Hematopoietic multipotent progenitor cell treated with erythropoietin and hydrocortisone succinate and interleukin-3 and kit ligand, for 15 days (in vitro differentiated cells): ENCODE measurements at regions not wholly inside any gene's neighbourhood (a gene's known extent, or its start where the extent isn't known, plus 50 kb on each side); places are given as distances from the start of the nearest gene placed in this dataset.
"Not testable (repeated sequence)": the region's sequence is repeated elsewhere in the genome, so short reads cannot be mapped to it uniquely, and the experiment has no call there.

Source experiments
- DNase-seq: peaks from one replicate; pipeline ENCODE4 v3.0.0-alpha.2; 2015; ENCODE audit warnings: low spot score

- no peak for DNase-seq
Observed at GRCh38 chr12:67759829-67760228, 111.3 kb downstream of the DYRK2 start.

- DNase-seq = no peak
Observed at GRCh38 chr12:67760586-67761275, 112.2 kb downstream of the DYRK2 start.

GRCh38 chr12:67761566-67761965 lies 113.0 kb downstream of the DYRK2 start:
- no peak for DNase-seq

- DNase-seq = no peak
Observed at GRCh38 chr12:67764055-67764454, 115.5 kb downstream of the DYRK2 start.

- DNase-seq = no peak
Observed at GRCh38 chr12:67764946-67765619, 116.5 kb downstream of the DYRK2 start.

DNA sequence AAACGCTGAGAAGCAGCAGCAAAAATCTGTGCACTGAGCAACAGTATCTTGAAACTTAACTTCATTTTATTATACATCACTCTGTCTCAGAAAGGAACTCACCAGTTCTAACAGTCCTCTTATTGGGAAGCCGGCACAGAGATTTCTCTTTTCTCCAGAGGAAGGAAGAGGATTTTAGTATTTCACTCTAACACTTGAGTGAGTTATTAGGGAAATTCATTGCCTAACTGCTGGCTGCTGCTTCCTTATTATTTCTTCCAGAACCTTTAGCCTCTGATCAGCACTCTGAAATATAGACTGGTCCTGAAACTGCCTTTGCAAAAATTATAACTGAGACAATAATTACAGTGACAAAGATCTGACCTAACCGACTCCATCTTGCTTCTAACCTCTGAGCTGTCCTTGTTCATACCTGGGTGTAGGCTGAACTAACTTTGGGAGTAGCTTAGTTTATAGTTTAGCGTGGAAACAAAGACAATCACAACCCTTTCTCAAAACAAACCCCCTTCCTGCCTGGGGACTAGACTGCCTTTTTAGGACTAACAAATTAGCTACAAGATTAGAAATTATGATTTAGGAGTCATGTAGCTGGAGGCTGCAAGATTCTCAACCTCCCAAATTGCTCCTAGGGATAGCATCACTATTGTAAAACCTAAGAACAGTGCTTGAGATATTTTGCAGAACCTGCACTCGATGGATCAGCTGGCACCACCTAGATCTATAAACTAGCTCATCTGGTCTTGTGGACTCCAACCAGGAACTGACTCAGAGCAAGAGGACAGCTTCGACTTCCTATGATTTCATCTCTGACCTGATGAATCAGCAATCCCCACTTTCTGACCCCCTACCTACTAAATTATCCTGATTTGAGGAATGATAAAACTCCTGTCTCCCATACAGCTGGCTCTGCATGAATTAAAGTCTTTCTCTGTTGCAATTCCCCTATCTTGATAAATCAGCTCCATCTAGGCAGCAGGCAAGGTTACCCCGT lies 117.5 kb downstream of the DYRK2 start:
- DNase-seq = no peak

DNA sequence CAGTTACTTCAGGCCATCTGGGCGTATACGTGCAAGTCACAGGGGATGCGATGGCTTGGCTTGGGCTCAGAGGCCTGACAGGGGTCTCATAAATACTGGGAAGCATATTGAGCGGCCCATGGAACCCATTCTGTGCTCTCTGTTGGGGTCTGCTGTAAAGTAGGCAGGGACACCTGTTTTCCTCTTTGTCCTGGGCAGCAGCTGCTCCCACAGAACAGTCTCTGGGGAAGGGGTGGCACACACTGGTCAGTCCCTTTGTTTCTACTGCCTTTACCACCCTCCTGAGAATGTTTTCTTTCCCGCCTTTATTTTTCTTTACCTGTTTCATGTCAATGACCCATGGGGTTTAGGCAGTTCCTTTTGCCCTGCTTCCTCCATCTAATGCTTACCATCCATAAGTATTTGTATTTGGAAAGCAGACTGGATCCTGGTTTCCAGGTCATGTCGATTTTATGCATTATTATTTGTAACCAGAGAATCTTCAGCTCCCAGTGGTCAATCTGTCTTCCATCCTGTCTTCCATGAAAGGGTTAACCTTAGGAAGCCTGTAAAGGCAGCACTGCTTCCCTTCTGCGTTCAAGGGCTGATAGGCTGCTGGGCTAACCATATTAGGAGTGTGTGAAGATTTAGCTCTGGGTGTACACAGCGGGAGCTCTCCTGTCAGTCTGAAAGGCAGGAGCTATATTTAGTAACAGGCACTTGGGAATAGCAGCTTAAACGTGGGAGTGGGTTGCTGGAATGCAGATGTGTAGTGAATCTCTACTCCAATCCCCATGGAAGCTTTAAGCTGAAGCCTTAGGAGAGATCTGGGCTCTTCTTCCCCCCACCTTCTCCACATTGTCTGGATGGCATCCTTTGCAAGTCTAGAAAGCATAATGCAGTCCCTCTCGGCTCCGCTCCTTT lies 124.0 kb downstream of the DYRK2 start:
- DNase-seq = no peak

- DNase-seq = no peak
Observed at GRCh38 chr12:67773896-67774295, 125.4 kb downstream of the DYRK2 start.

DNA sequence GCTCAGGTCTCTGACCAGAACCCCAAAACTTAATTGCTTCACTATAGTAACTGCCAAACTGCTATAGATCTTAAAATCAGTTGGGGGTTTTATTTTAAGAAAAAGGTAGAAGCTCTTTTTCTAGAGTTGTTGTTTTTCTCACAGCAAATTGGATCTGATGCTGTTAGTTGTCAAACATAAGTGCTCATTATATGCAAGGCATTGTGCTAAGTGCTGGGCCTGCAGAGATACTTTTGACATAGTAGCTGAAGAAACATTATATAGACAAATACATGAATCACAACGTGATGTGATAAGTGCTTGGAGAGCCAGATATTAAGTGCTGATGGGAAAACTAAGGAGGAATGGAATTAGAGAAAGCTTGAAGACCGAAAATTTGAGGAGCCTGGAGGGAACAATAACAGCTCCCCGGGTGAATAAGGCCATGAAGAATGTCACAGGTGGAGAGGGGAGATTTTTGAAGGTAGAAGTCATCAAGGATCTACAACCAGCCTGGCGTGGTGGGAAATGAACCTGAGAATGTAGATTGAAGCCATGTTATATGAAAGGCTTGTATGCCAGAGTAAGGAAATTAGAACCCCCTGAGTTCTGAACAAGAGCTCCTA lies 126.5 kb downstream of the DYRK2 start:
- no peak for DNase-seq

DNA sequence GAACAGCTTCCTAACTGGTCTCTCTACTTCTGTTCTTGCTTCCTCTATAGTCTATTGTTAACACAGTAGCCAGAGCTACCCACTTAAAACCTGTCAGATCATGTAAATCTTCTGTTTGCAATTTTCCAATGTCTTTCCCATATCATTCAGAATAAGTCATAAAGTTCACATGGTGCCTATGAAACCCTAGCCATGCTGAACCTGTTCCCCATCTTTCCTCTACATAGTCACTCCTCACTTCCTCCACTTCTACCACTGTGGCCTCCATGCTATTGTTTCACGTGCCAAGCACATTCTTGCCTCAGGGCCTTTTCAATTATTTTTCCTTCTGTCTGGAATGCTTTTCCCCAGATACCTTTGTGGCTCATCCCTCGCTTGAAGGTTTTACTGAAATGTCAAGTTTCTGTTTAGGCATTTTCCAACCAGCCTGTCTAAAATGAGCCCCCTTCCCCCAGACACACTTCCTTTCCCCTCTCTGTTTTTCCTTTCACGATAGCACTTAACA lies 132.1 kb downstream of the DYRK2 start:
- DNase-seq = no peak

DNA sequence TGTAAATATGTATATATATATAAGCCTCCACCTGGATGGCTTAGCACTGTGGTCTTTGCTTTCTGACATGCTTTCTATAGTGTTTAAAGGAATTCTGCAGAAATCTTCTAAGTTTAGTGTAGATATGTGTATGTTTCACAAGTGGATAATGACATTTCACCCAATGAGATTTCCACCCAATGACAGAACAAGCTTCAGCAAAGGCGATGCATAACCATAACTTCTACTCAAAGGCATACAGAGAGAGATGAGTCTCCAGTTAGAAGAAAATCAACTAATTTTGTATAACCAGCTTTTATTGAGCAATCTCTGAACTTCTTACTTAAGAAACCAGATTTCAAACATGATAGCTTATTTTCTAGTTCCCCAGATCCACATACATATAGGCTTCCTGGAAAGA lies 134.0 kb downstream of the DYRK2 start:
- DNase-seq = no peak

DNA sequence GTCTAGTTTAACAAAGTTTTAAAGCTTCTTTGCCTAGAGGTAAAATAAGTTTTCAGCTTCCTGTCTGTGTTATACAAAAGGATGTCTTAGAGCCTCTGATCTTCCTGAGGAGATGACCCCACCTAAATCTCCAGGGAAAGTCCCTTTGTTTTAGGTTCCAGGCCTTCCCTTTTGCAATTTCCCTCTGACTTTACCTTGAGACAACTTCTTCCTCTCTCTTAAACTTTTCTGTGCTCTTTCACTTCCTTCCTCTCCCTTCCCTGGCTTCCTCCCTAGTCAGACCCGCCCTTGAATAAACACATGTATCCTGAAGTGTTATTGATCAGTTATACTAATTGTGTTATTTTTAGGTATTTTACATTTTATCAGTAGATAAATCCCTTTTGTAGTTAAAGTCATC lies 134.8 kb downstream of the DYRK2 start:
- no peak for DNase-seq

DNA sequence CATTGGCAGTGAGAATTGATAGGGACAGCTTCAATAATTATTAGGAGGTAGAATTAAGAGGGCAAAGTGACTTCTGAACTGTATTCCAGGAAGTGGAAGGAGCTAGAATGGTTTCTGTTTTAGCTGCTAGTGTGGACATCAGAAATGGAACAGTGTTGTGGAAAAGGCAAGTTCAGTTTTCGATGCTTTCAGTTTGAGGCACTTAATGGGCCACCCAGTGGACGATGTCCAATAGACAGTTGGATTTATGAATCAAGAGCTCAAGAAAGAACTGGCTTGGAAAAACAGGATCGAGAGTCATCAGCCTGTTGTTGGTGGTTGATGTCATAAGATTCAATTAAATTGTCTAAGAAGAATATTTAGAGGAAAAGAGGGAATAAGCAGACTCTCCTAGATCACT lies 136.3 kb downstream of the DYRK2 start:
- no peak for DNase-seq

DNA sequence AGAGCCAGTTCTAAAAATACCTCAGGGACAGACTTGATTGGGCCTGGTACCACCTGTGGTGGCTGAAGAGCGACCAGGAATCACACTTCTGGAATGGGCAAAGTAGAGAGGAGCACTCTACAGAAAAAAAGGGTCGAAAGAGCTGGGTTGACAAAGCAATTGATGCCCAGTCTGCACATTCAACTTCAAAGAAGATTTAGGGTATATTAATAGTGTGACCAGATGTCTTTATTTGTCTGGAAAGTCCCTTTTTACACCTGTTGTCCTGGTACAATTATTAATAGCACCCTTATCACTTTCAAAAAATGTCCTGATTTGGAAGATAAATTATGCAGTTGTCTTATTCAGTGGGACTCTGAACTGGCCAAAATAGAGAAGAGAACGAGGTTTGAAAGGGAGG lies 137.5 kb downstream of the DYRK2 start:
- DNase-seq = no peak

GRCh38 chr12:67788118-67788517 lies 139.6 kb downstream of the DYRK2 start:
- DNase-seq = no peak

DNA sequence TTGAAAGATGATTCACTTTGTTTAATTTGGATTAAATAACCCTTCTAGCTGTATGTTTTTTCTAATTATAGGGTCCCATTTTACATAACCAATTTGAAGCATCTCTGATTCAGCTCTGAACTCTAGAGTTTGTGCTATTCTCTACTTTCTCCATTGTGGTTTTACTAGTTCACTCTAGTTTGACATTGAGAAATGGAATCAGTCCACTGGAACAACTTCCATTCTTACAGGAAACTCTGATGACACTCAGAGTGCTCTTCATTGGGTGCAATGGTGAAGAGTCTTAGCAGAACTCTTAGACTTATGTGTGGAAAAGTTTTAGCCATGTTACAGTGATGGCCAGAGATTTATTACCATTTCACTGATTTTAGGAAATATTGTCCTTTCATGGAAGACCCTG lies 140.7 kb downstream of the DYRK2 start:
- no peak for DNase-seq

DNA sequence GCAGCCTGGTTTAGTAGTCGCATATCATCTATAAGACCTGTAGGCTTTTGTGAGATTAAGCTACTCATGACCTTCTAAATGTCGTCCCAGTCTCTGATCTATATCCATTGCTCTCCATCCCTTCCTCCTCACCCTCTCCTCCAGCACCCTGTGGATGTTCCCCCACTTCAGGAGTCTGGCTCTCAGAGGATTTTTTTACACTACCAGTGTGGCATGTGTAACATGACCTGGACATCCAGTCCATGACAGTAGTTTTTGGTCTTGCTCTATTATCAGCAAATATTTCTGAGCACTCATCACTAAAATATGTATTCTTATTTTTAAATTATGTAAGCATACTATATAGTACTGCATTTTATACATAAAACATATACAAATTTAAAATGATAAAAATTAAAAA lies 142.1 kb downstream of the DYRK2 start:
- no peak for DNase-seq

GRCh38 chr12:67791362-67791761 lies 142.8 kb downstream of the DYRK2 start:
- not testable (repeated sequence) for DNase-seq

- DNase-seq = no peak
Observed at GRCh38 chr12:67792185-67792584, 143.6 kb downstream of the DYRK2 start.

DNA sequence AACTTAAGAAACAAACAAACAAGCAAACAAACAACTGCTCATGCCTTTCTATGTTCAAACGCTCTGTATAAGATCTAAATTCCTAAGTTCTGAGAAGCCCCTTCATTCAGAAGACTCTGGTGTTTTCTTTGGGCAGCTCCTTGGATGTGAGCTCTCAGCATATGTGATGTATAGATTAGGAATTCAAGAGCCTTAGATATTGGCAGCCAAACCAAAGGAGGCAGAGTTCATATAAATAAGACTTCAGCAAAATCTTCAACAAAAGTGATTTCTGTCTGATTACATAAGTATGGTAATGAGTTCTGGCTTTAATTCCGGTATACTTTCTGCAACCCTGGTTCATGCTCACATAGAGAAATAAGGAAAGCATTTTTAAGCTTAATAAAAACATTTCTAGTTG lies 145.6 kb downstream of the DYRK2 start:
- DNase-seq = no peak

GRCh38 chr12:67795236-67795635 lies 146.7 kb downstream of the DYRK2 start:
- DNase-seq = no peak
